ENCODE measurements at regions not wholly inside any gene's neighbourhood (a gene's known extent, or its start where the extent isn't known, plus 50 kb on each side); places are given as distances from the start of the nearest gene placed in this dataset.

- H3K27me3 ChIP-seq (replicated peaks; ENCODE audit: control insufficient read depth, insufficient read depth, low read length) = no peaks in the 10 kb centered on the region
- DNase-seq (ENCODE audit: extremely low read depth, insufficient read length) = no peak
- H3K36me3 ChIP-seq (ENCODE audit: control insufficient read depth, insufficient read depth, low read length) = no peaks in the 10 kb centered on the region
- H3K4me3 ChIP-seq (replicated peaks; ENCODE audit: low read depth, low read length) = no peak overlapping the region
- no peak for TF ChIP-seq CTCF (IDR thresholded peaks at IDR 0.05; ENCODE audit: insufficient read depth, low read length, poor library complexity, severe bottlenecking)
These were observed 587.3 kb downstream of the EFNB2 start for GRCh38 chr13:105948143-105948542.

GRCh38 chr13:105940882-105941281 is 594.6 kb downstream of the EFNB2 start:
- no peak overlapping the region for H3K4me3 ChIP-seq (replicated peaks; ENCODE audit: low read depth, low read length)
- no peaks in the 10 kb centered on the region for H3K36me3 ChIP-seq (ENCODE audit: control insufficient read depth, insufficient read depth, low read length)
- no peaks in the 10 kb centered on the region for H3K27me3 ChIP-seq (replicated peaks; ENCODE audit: control insufficient read depth, insufficient read depth, low read length)
- no peak for DNase-seq (ENCODE audit: extremely low read depth, insufficient read length)
- TF ChIP-seq CTCF (IDR thresholded peaks at IDR 0.05; ENCODE audit: insufficient read depth, low read length, poor library complexity, severe bottlenecking) = no peak

- DNase-seq (ENCODE audit: extremely low read depth, insufficient read length) = no peak
- Histone ChIP-seq H3K36me3 (ENCODE audit: control insufficient read depth, insufficient read depth, low read length) (no peaks in the 10 kb centered on the region), H3K4me3 (replicated peaks; ENCODE audit: low read depth, low read length) (no peak overlapping the region), H3K27me3 (replicated peaks; ENCODE audit: control insufficient read depth, insufficient read depth, low read length) (no peaks in the 10 kb centered on the region)
- TF ChIP-seq CTCF (IDR thresholded peaks at IDR 0.05; ENCODE audit: insufficient read depth, low read length, poor library complexity, severe bottlenecking) = no peak
These were observed 598.0 kb downstream of the EFNB2 start for GRCh38 chr13:105937451-105937850.

DNA sequence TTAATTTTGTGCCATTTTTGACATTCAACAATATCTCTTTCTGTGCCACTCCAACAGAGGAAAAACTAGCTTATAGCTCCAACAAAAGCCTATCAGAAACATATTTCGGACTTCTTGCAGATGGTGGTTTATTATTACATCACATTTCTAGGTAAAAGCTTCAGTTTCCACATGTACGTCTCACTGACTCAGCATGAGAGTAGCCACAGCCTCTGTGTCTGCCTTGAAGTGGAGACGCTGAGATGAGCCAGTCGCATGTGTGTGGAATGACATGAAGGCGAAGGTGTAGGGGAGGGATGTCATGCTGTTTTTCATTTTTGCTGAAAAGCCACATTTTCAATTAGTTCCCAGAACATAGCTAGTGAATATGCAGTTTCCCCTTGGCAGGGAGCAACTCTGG is 598.6 kb downstream of the EFNB2 start:
- Histone ChIP-seq H3K36me3 (ENCODE audit: control insufficient read depth, insufficient read depth, low read length) (no peaks in the 10 kb centered on the region), H3K27me3 (replicated peaks; ENCODE audit: control insufficient read depth, insufficient read depth, low read length) (no peaks in the 10 kb centered on the region), H3K4me3 (replicated peaks; ENCODE audit: low read depth, low read length) (no peak overlapping the region)
- DNase-seq (ENCODE audit: extremely low read depth, insufficient read length) = no peak
- no peak for TF ChIP-seq CTCF (IDR thresholded peaks at IDR 0.05; ENCODE audit: insufficient read depth, low read length, poor library complexity, severe bottlenecking)

- Histone ChIP-seq H3K36me3 (ENCODE audit: control insufficient read depth, insufficient read depth, low read length) (no peaks in the 10 kb centered on the region), H3K4me3 (replicated peaks; ENCODE audit: low read depth, low read length) (no peak overlapping the region), H3K27me3 (replicated peaks; ENCODE audit: control insufficient read depth, insufficient read depth, low read length) (no peaks in the 10 kb centered on the region)
- TF ChIP-seq CTCF (IDR thresholded peaks at IDR 0.05; ENCODE audit: insufficient read depth, low read length, poor library complexity, severe bottlenecking) = no peak
- no peak for DNase-seq (ENCODE audit: extremely low read depth, insufficient read length)
These were observed 606.0 kb downstream of the EFNB2 start for GRCh38 chr13:105929505-105929904.

DNA sequence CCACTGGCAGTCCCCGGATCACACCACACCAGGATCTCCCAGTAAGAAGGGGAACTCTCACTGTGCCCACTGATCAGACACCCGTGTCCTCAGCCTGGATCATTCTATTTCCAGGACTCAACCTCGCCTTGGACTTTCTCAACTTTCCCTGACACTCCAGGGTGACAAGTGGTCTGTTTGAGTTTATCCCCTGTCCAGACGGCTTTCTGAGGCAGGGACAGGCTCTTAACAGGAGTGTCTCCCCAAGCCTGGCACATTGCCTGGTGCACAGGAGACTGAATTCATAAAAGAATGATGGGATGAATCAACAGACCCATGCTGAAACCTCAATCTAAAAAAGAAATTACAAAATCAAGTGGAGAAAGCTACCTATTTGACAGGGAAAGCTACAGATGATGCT is 606.6 kb downstream of the EFNB2 start:
- Histone ChIP-seq H3K27me3 (replicated peaks; ENCODE audit: control insufficient read depth, insufficient read depth, low read length) (no peaks in the 10 kb centered on the region), H3K4me3 (replicated peaks; ENCODE audit: low read depth, low read length) (no peak overlapping the region), H3K36me3 (ENCODE audit: control insufficient read depth, insufficient read depth, low read length) (no peaks in the 10 kb centered on the region)
- TF ChIP-seq CTCF (IDR thresholded peaks at IDR 0.05; ENCODE audit: insufficient read depth, low read length, poor library complexity, severe bottlenecking) = no peak
- no peak for DNase-seq (ENCODE audit: extremely low read depth, insufficient read length)
